ENCODE measurements at regions not wholly inside any gene's neighbourhood (a gene's known extent, or its start where the extent isn't known, plus 50 kb on each side); places are given as distances from the start of the nearest gene placed in this dataset.
A peak's percentile ranks its signal among the peaks of the same experiment; 100 is the strongest.

DNA sequence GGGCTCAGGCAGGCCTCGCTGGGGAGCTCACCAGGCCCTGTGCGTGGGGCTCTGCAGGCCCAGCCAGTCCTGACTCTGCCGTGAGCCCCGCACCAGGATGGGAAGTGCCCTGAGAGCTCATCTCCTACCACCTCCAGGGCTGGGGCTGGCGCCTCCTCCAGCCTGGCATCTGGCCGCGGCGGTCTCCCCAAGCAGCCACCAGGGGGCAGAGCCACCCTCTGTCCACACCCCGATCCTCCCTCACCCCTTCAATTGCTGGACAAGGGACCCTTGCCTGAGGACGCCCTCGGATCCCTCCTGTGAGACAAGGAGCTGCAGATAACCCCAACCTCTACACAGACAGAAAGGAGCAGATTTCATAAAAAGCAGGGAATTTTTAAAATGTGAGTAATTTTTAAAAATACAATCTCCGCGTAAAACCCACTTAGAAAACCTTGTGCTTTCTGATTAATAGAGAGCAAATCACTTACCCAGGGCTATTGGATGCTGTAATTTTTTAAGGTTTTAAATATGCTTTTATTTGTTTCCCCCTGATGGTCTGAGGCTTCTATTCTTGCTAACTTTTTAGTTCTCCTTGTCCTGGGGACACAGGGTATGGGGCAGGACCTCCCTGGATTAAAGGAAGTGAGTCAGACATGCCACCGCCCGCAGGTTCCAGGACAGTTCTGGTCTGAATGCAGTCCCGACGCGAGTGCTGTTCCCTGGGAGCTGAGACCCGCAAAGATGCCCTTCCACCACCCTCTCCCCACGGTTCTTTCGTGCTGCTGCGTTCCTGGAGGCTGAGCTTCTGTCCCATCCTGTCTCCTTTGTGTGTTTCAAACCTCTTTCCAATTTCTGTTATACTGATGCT, 52.3 kb upstream of the CHRNA7 start:
- DNase-seq (peak in 2 of 3 donors; percentile 29 to 45), ATAC-seq (peak; percentile 73)
- Mint-ChIP-seq H3K4me1 (peaks cover 13% of the 10 kb centered on the region), H3K4me3 (peak overlapping the region; percentile 33), H3K36me3 (ENCODE audit: low read depth) (peaks cover 7% of the 10 kb centered on the region), H3K27me3 (peaks cover 62% of the 10 kb centered on the region), H3K27ac (peak overlapping the region; percentile 81)
- no peaks in the 10 kb centered on the region for H3K9me3 ChIP-seq (ENCODE audit: control insufficient read depth, low read length, poor library complexity, severe bottlenecking)

Data from T-helper 17 cell (primary cell).